HepG2 (cell line): ENCODE measurements at regions not wholly inside any gene's neighbourhood (a gene's known extent, or its start where the extent isn't known, plus 50 kb on each side); places are given as distances from the start of the nearest gene placed in this dataset.

Source experiments
- ATAC-seq: fragments of 200-7000 bp; cut with Tn5 transposase; 3 replicates; pipeline ENCODE4 v1.9.1; 2020; ENCODE audit warnings: mild to moderate bottlenecking, moderate library complexity
- BruUV-seq: library from RNA; stranded (reverse); fragments of 400-500 nt; replicated peaks from 2 replicates; lab custom pipeline; 2021; lab: Mats Ljungman, UMichigan
- CTCF ChIA-PET: fragments of 300-600 bp; formaldehyde crosslinking; extraction: SDS; loops from one replicate; lab custom pipeline; 2021; ENCODE audit warnings: low total read pairs, inconsistent platforms, low intra/inter-chr PET ratio; lab: Yijun Ruan, JAX
- POLR2A ChIA-PET: fragments of 350-600 bp; sonication (Branson Sonifier 250); formaldehyde crosslinking; loops from one replicate; lab custom pipeline; 2020; ENCODE audit warnings: antibody characterized with exemption, inconsistent platforms; lab: Yijun Ruan, JAX
- DNase-seq: peaks from one replicate; pipeline ENCODE4 v3.0.0-alpha.2; 2015; ENCODE audit warnings: low spot score
- FAIRE-seq: peaks from 3 replicates; lab custom pipeline; 2011; peaks lifted over from hg19 to GRCh38; lab: Jason Lieb, UNC
- H2AFZ ChIP-seq: one replicate; pipeline ENCODE4 v1.6.1; 2011; ENCODE audit warnings: low read length, inconsistent platforms
- H3K27ac ChIP-seq: fragments of 300-600 bp; 3 replicates; pipeline ENCODE4 v1.8.0; 2011; ENCODE audit warnings: mixed run types, mild to moderate bottlenecking, mixed read lengths, low read length, inconsistent platforms; ENCODE audit not compliant: insufficient read depth; ENCODE audit errors: extremely low read length
- H3K27me3 ChIP-seq, 2 experiments: fragments of 200-600 bp in 1 of 2; 2 replicates in 1 of 2; 3 replicates in 1 of 2; pipeline versions ENCODE4 v1.6.0 to v1.8.0; 2011; ENCODE audit warnings: low read length in 2 of 2, mild to moderate bottlenecking in 2 of 2, moderate library complexity in 2 of 2, inconsistent platforms in 1 of 2; ENCODE audit not compliant: insufficient read depth in 2 of 2, control insufficient read depth in 1 of 2
- H3K36me3 ChIP-seq, 2 experiments: fragments of 200-600 bp in 1 of 2; replicated peaks in 1 of 2; 2 replicates in 1 of 2; 3 replicates in 1 of 2; pipeline versions ENCODE4 v1.5.1 to v1.8.0; 2011; ENCODE audit warnings: low read length in 2 of 2, inconsistent platforms in 1 of 2; ENCODE audit not compliant: insufficient read depth in 2 of 2, control insufficient read depth in 1 of 2
- H3K4me1 ChIP-seq: 2 replicates; pipeline ENCODE4 v1.5.1; 2012; ENCODE audit warnings: low read length, inconsistent platforms; ENCODE audit not compliant: insufficient read depth
- H3K4me2 ChIP-seq: 2 replicates; pipeline ENCODE4 v1.6.0; 2011; ENCODE audit warnings: low read depth, low read length, inconsistent platforms
- H3K4me3 ChIP-seq, 3 experiments: fragments of 200-600 bp in 1 of 3; sonication (generic), shearing (Covaris generic) in 1 of 3; replicated peaks in 1 of 3; 2 replicates each; pipeline ENCODE4 v1.5.1; 2011 to 2016; ENCODE audit warnings: low read length in 3 of 3, inconsistent platforms in 2 of 3, low read depth in 2 of 3, mild to moderate bottlenecking in 2 of 3, control low read depth in 1 of 3, mixed read lengths in 1 of 3; ENCODE audit not compliant: insufficient read depth in 1 of 3
- H3K79me2 ChIP-seq: one replicate; pipeline ENCODE4 v1.6.1; 2011; ENCODE audit warnings: low read length, inconsistent platforms; ENCODE audit not compliant: insufficient read depth
- H3K9ac ChIP-seq: 2 replicates; pipeline ENCODE4 v1.6.0; 2011; ENCODE audit warnings: mild to moderate bottlenecking, low read depth, low read length, inconsistent platforms; ENCODE audit not compliant: insufficient read depth
- H3K9me3 ChIP-seq: 2 replicates; pipeline ENCODE4 v1.5.1; 2012; ENCODE audit warnings: mild to moderate bottlenecking, low read length
- H4K20me1 ChIP-seq: 2 replicates; pipeline ENCODE4 v1.6.0; 2011; ENCODE audit warnings: inconsistent platforms, mild to moderate bottlenecking, low read length, moderate library complexity; ENCODE audit not compliant: insufficient read depth
- FOSL1 ChIP-seq: sonication (generic); formaldehyde crosslinking; IDR thresholded peaks from 2 replicates; pipeline ENCODE4 v1.9.0; 2021; ENCODE audit warnings: missing genetic modification reagents, borderline replicate concordance
- HNRNPUL1 ChIP-seq: fragments of 200-400 bp; formaldehyde crosslinking; IDR thresholded peaks from 2 replicates; pipeline ENCODE4 v1.6.1; 2017; ENCODE audit warnings: low read depth, mild to moderate bottlenecking, low read length, moderate library complexity
- MYNN ChIP-seq: sonication (generic); formaldehyde crosslinking; IDR thresholded peaks from 2 replicates; pipeline ENCODE4 v1.4.0; 2020; ENCODE audit warnings: mild to moderate bottlenecking, low read depth, missing genetic modification reagents
- SOX5 ChIP-seq: IDR thresholded peaks from 2 replicates; pipeline ENCODE4 v1.6.1; 2016; ENCODE audit warnings: borderline replicate concordance
- ZNF510 ChIP-seq: sonication (generic); formaldehyde crosslinking; IDR thresholded peaks from 2 replicates; pipeline ENCODE4 v1.4.0; 2020; ENCODE audit warnings: low read depth, mild to moderate bottlenecking, missing genetic modification reagents
- ZNF746 ChIP-seq: sonication (generic); formaldehyde crosslinking; IDR thresholded peaks from 2 replicates; pipeline ENCODE4 v1.8.0; 2022; ENCODE audit warnings: mild to moderate bottlenecking, missing genetic modification reagents
- WGBS: methylation state at CpG from one replicate; pipeline ENCODE4 v1.1.6; 2017; ENCODE audit warnings: low lambda C conversion rate; 5-methylcytosine and 5-hydroxymethylcytosine counted together
- in situ Hi-C: cut with HindIII; loops from 2 replicates; pipeline ENCODE4 v1.10.0; 2017; ENCODE audit warnings: low pct_unique_long_range_greater_than_20kb; ENCODE audit not compliant: extremely low pct_ligation_motif_present
- intact Hi-C: fragments of 100-400 bp; cut with micrococcal nuclease; formaldehyde crosslinking; loops from one replicate; pipeline ENCODE4 v1.10.0; 2022; ENCODE audit not compliant: unreplicated experiment
- TF ChIP-seq, protein P1 (sequence below): sonication (generic); formaldehyde crosslinking; IDR thresholded peaks from 2 replicates; pipeline ENCODE4 v1.4.0; 2020; ENCODE audit warnings: missing genetic modification reagents, mild to moderate bottlenecking, borderline replicate concordance
- TF ChIP-seq, protein P2 (sequence below): sonication (generic); formaldehyde crosslinking; IDR thresholded peaks from 2 replicates; pipeline ENCODE4 v1.5.0; 2020; ENCODE audit warnings: mild to moderate bottlenecking, missing genetic modification reagents
- TF ChIP-seq, protein P3 (sequence below): sonication (generic); formaldehyde crosslinking; IDR thresholded peaks from 2 replicates; pipeline ENCODE4 v1.8.0; 2022; ENCODE audit warnings: low read depth, missing genetic modification reagents
- TF ChIP-seq, protein P4 (sequence below): sonication (generic); formaldehyde crosslinking; IDR thresholded peaks from 2 replicates; pipeline ENCODE4 v1.8.1; 2023; ENCODE audit warnings: missing genetic modification reagents, inconsistent platforms, borderline replicate concordance
- TF ChIP-seq, protein P5 (sequence below): sonication (generic); formaldehyde crosslinking; conservative IDR thresholded peaks from 2 replicates; pipeline ENCODE4 v1.4.0; 2020; ENCODE audit warnings: mild to moderate bottlenecking, missing genetic modification reagents, moderate library complexity

DNA sequence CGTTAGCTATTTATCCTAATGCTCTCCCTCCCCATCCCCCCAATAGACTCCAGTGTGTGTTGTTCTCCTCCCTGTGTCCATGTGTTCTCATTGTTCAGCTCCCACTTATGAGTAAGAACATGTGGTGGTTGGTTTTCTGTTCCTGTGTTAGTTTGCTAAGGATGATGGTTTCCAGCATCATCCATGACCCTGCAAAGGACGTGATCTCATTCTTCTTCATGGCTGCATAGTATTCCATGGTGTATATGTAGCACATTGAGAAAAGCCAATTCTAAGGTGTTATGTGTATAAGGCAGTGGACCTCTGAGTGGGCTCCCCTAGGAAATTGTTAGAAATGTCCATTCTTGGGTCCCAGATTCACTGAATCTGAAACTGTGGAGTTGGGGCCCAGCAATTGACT is 103.1 kb upstream of the MYO10 start (continued):
- TF ChIP-seq, protein P1, sequence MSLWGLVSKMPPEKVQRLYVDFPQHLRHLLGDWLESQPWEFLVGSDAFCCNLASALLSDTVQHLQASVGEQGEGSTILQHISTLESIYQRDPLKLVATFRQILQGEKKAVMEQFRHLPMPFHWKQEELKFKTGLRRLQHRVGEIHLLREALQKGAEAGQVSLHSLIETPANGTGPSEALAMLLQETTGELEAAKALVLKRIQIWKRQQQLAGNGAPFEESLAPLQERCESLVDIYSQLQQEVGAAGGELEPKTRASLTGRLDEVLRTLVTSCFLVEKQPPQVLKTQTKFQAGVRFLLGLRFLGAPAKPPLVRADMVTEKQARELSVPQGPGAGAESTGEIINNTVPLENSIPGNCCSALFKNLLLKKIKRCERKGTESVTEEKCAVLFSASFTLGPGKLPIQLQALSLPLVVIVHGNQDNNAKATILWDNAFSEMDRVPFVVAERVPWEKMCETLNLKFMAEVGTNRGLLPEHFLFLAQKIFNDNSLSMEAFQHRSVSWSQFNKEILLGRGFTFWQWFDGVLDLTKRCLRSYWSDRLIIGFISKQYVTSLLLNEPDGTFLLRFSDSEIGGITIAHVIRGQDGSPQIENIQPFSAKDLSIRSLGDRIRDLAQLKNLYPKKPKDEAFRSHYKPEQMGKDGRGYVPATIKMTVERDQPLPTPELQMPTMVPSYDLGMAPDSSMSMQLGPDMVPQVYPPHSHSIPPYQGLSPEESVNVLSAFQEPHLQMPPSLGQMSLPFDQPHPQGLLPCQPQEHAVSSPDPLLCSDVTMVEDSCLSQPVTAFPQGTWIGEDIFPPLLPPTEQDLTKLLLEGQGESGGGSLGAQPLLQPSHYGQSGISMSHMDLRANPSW (CRISPR knock-in tag) = no peak

DNA sequence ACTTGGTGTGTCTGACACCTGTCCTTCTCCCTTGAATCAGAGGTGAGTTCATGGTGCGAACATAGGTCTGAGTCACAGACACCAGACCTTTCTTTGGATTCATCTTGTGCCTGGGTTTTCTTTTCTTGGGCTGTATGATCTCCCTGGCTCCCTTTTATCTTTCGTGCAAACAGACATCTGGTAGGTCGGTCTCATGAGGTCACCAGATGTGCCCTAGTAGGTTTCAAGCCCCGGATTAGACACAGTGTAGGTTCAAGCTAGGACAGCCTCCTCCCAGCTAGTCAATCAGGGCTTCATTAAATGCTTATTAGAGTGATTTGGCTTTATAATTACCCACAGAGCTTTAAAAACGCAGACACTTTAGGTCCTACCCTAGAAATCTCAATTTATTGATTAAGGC is 106.0 kb upstream of the MYO10 start:
- ATAC-seq (no peak), FAIRE-seq (no peak), DNase-seq (no peak)
- Histone ChIP-seq H3K79me2 (no peaks in the 10 kb centered on the region), H3K9me3 (no peaks in the 10 kb centered on the region), H3K4me1 (no peaks in the 10 kb centered on the region), H3K36me3 (no peaks in the 10 kb centered on the region), H3K4me3 (no peak overlapping the region), H3K27ac (no peak overlapping the region), H4K20me1 (no peaks in the 10 kb centered on the region), H3K4me2 (no peak overlapping the region), H3K9ac (no peak overlapping the region), H3K27me3 (no peaks in the 10 kb centered on the region; a peak in 1 of 5 replicates), H2AFZ (no peak overlapping the region)
- in situ Hi-C loops = no loop called here
- ChIA-PET CTCF (no interaction called here), POLR2A (no interaction called here)
- no TSS peak for BruUV-seq
- intact Hi-C loops = no loop called here
- WGBS = 18% methylated on average over 5 of the region's 5 CpGs
- TF ChIP-seq HNRNPUL1 (no peak), ZNF510 (CRISPR knock-in tag) (no peak), SOX5 (CRISPR knock-in tag) (no peak), ZNF746 (CRISPR knock-in tag) (no peak), MYNN (CRISPR knock-in tag) (no peak), FOSL1 (CRISPR knock-in tag) (no peak)
- TF ChIP-seq, protein P2, sequence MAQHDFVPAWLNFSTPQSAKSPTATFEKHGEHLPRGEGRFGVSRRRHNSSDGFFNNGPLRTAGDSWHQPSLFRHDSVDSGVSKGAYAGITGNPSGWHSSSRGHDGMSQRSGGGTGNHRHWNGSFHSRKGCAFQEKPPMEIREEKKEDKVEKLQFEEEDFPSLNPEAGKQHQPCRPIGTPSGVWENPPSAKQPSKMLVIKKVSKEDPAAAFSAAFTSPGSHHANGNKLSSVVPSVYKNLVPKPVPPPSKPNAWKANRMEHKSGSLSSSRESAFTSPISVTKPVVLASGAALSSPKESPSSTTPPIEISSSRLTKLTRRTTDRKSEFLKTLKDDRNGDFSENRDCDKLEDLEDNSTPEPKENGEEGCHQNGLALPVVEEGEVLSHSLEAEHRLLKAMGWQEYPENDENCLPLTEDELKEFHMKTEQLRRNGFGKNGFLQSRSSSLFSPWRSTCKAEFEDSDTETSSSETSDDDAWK (CRISPR knock-in tag) = no peak
- TF ChIP-seq, protein P3, sequence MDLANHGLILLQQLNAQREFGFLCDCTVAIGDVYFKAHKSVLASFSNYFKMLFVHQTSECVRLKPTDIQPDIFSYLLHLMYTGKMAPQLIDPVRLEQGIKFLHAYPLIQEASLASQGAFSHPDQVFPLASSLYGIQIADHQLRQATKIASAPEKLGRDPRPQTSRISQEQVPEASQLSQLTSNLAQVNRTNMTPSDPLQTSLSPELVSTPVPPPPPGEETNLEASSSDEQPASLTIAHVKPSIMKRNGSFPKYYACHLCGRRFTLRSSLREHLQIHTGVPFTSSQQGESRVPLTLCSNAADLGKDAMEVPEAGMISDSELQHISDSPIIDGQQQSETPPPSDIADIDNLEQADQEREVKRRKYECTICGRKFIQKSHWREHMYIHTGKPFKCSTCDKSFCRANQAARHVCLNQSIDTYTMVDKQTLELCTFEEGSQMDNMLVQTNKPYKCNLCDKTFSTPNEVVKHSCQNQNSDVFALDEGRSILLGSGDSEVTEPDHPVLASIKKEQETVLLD (CRISPR knock-in tag) = no peak
- TF ChIP-seq, protein P4, sequence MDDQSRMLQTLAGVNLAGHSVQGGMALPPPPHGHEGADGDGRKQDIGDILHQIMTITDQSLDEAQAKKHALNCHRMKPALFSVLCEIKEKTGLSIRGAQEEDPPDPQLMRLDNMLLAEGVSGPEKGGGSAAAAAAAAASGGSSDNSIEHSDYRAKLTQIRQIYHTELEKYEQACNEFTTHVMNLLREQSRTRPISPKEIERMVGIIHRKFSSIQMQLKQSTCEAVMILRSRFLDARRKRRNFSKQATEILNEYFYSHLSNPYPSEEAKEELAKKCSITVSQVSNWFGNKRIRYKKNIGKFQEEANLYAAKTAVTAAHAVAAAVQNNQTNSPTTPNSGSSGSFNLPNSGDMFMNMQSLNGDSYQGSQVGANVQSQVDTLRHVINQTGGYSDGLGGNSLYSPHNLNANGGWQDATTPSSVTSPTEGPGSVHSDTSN = no peak
- TF ChIP-seq, protein P5, sequence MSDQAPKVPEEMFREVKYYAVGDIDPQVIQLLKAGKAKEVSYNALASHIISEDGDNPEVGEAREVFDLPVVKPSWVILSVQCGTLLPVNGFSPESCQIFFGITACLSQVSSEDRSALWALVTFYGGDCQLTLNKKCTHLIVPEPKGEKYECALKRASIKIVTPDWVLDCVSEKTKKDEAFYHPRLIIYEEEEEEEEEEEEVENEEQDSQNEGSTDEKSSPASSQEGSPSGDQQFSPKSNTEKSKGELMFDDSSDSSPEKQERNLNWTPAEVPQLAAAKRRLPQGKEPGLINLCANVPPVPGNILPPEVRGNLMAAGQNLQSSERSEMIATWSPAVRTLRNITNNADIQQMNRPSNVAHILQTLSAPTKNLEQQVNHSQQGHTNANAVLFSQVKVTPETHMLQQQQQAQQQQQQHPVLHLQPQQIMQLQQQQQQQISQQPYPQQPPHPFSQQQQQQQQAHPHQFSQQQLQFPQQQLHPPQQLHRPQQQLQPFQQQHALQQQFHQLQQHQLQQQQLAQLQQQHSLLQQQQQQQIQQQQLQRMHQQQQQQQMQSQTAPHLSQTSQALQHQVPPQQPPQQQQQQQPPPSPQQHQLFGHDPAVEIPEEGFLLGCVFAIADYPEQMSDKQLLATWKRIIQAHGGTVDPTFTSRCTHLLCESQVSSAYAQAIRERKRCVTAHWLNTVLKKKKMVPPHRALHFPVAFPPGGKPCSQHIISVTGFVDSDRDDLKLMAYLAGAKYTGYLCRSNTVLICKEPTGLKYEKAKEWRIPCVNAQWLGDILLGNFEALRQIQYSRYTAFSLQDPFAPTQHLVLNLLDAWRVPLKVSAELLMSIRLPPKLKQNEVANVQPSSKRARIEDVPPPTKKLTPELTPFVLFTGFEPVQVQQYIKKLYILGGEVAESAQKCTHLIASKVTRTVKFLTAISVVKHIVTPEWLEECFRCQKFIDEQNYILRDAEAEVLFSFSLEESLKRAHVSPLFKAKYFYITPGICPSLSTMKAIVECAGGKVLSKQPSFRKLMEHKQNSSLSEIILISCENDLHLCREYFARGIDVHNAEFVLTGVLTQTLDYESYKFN = no peak
